HG03159 (cell line): ENCODE measurements at regions not wholly inside any gene's neighbourhood (a gene's known extent, or its start where the extent isn't known, plus 50 kb on each side); places are given as distances from the start of the nearest gene placed in this dataset.

Experiments
- ATAC-seq: cut with Tn5 transposase; IDR thresholded peaks from one replicate; pipeline ENCODE4 v1.9.1; 2021; ENCODE audit warnings: mild to moderate bottlenecking, moderate library complexity; ENCODE audit not compliant: unreplicated experiment

- no peak for ATAC-seq
These were observed 99.2 kb upstream of the ZNF469 start for GRCh38 chr16:88283596-88283995.

- no peak for ATAC-seq
These were observed 98.7 kb upstream of the ZNF469 start for GRCh38 chr16:88284101-88284500.

DNA sequence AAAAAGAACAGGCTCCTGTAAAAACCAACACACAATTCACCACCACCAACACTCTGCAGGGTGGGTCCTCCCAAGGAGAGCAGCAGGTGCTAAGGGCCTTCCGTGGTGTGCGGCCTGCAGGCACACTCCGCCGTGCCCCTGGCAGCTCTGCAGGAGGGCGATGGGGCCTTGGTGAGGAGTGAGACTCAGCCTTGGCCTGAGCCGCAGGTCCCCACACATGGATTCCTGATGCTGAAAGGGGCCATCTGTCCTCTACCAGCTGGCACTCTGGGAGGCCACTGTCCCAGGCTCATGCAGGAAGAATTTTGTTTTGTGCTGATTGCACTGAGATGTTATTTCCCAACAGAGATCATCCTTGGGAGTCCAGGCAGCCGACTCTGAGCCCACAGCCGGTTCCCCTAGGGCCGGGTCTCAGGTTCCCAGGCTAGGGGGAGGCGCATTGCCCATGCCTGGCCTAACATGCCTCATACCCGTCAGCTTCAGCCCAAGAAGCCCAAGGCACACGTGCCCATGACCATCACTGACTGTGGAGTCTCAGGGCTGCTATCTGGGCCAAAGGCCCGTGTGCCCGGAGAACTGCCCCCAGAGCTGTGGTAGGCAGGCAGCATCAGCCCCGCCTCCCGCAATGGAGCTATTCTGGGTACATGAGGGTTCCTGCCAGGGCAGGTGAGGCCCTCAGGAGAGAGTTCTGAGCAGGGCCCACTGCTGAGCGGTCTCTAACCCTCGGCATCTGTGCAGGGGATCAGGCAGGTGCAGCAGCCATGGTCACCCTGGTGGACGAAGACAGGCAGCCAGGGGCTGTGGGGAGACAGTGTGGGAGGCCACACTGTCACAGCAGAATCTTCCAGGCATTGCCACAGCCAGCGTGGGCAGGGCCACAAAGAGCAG is 97.9 kb upstream of the ZNF469 start:
- no peak for ATAC-seq

DNA sequence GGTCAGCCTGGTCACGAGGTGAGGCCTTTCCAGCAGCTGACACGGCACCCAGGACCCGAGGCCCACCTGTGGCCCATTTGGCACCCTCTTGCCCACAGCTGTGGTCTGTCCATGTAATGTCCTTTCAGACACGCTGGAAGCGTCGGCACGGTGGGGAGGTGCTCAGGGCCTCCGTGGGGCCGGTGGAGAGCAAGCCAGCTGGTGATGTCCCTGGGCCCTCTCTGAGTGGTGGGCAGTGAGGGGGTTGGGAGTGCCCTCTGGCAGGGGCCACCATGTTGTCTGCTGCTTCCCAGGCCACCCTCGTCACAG is 97.3 kb upstream of the ZNF469 start:
- ATAC-seq: no peak

GRCh38 chr16:88286301-88286923 is 96.3 kb upstream of the ZNF469 start:
- no peak for ATAC-seq

DNA sequence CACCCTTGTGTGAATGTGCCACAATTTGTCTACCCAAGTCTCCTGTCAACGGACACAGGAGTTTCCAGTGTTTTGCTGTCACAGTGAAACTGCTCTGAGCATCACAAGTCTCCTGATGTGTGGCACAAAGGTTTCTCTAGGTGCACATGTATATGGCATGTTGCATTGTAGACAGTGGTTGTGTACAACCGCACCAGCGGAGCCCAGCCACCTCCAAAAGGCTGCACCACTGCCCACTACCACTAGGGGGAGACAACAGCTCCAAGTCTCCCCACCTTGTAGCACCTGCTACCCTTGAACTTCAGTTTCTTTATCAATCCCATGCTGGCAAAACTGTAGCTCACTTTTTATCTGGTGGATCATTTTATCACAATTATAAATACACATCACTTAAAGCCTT is 95.5 kb upstream of the ZNF469 start:
- no peak for ATAC-seq

DNA sequence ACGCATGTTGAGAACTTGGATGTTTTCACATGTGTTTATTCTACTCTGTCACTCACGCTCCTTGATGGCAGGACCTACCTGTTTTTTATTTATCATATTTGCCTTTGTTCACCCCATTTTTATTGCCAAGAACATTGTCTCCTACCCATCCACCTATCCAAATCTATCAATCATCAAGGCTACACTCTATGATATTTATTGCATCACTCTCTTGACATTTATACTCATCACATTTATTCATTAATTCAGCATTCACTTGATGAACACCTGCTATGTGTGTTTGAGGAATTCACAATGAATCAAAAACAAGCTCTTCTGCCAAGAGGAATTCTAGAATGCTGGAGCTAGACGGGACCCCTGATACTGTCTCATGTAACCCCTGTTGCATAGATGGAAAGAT is 94.5 kb upstream of the ZNF469 start:
- ATAC-seq: no peak

DNA sequence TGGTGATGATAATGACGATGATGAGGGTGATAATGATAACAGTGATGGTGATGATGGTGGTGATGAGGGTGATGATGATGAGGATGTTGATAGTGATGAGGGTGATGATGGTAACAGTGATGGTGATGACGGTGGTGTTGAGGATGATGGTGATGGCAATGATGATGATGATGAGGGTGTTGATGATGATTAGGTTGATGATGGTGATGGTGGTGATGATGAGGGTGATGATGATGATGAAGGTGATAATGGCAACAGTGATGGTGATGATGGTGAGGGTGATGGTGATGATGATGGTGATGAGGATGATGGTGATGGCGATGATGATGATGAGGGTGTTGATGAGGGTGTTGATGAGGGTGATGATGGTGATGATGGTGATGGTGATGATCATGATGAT is 93.8 kb upstream of the ZNF469 start:
- ATAC-seq: no peak

DNA sequence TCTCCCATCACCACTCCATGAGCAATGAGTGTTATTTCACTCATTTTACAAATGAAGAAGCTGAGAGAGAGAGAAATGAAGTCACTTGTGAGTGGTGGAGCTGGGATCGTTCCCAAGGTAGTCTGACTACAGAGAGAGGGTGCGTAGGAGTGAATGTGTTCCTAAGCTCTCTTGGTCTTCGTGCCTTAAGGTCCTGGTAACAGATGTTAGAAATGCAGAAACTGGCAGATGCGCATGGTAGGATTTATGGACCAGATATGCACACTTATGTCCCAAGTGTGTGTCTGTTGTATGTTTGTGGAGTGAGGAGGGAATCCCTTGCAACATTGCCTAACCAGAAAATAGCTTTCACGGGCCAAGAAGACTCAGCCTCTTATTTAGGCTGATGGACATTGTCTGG is 93.2 kb upstream of the ZNF469 start:
- ATAC-seq: no peak

DNA sequence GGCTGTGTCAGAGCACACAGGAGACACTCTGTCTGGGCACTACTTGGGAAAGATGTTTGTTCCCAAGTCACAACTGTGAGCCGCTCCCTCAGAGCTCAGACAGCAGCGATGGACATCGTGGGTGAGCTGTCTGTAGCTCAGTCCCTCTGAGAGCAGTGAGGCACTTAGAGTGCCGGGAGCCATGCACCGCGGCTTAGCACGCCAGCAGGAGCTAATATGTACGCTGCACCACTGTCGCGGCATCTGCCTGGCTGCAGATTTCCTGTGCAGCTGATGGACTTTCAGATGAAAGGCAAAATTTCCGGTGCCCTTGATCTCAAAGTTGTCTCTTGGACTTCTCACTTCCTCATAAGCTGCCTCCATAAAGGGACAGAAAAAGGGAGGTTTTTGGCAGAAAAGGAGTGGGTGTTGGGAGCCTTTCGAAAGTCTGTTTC is 92.8 kb upstream of the ZNF469 start:
- no peak for ATAC-seq

DNA sequence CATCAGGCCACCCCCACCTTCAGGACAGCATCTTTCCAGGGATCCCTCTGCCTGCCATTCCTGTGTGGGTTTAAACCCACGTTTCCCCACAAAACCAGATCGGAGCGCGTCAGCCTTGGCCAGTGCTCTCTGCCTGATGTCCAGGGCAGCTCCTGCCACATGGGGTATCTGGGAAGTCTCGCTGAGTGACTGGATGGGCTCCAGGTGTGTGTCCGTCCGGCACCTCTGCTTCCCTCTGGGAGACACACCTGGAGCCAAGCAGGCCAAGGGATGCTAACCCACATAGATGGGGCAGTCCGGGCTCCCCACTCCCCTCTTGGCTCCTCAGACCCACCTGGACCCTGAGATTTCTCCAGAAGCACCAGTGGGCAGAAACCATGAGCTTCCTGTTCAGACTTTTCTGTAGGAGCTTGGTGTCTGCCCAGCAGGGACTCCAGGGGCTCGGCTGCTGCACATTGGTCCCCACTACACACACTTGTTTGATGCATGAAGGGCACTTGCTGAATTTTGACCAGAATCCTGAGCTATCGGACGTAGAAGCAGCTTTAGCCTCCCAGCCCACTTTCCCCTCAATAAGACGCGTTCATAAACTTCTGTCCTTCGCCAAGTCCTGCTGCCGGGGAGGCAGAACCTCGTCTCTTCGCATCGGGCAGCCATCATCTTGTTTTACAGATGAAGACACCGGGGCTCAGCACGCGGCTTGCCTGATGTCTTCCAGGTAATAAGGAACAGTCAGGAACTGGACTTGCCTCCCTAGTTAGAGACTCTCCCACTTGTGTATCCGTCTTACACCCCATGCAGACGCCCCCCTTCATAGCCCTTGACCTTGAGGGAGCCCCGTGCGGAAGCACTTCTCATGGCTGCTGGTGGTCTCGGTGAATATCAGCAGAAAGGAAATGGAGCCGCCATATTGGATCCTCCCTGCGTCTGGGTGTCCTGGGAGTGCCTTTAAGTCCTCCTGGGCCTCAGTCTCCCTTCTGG is 91.6 kb upstream of the ZNF469 start:
- ATAC-seq: no peak

- no peak for ATAC-seq
These were observed 90.5 kb upstream of the ZNF469 start for GRCh38 chr16:88292007-88292970.

GRCh38 chr16:88293097-88293496 is 89.7 kb upstream of the ZNF469 start:
- ATAC-seq: no peak

DNA sequence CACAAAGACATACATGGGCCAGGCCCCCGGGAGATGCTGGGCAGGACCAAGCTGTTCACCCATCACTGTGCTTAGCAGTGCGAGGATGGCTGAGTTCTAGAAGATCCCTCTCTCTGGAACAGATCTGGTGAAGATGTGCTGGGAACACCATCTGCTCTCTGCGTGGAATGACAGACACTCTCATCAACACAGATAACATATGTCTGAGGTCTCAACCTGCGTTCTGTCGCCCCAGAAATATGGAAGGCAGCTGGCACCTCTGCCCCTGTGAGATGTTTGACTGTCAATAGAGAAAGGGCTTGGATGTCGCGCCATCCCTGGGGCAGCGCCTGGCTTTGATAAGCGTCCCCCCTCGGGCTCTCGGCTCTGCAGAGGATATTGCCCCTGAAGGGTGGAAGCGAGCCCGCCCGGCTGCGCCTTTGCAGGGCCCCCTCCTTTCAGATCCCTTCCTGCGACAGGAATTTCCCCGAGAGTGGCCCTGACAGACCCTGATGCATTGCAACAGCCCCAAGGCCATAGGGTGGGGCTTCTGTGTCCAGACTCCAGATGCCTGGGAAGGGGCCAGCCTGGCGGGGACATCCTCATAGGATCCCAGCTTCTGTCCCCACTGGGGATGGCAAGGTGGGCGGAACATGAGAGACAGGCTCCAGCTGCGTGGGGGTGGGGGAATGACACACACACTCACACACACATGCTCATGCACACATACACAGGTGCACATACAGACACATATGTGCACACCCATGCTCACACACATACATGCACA is 86.9 kb upstream of the ZNF469 start:
- no peak for ATAC-seq

GRCh38 chr16:88296437-88297177 is 86.2 kb upstream of the ZNF469 start:
- no peak for ATAC-seq

- no peak for ATAC-seq
These were observed 85.5 kb upstream of the ZNF469 start for GRCh38 chr16:88297178-88297720.

GRCh38 chr16:88298181-88298832 is 84.5 kb upstream of the ZNF469 start:
- ATAC-seq: no peak
